GM12873 (cell line): ENCODE measurements at regions not wholly inside any gene's neighbourhood (a gene's known extent, or its start where the extent isn't known, plus 50 kb on each side); places are given as distances from the start of the nearest gene placed in this dataset.

Experiments
- TF ChIP-seq, protein P1 (sequence below): IDR thresholded peaks from 2 replicates; pipeline ENCODE4 v1.5.1; 2012; ENCODE audit warnings: low read depth, mild to moderate bottlenecking, moderate library complexity, low read length, control low read depth; ENCODE audit not compliant: insufficient read depth; ENCODE audit errors: missing control alignments

DNA sequence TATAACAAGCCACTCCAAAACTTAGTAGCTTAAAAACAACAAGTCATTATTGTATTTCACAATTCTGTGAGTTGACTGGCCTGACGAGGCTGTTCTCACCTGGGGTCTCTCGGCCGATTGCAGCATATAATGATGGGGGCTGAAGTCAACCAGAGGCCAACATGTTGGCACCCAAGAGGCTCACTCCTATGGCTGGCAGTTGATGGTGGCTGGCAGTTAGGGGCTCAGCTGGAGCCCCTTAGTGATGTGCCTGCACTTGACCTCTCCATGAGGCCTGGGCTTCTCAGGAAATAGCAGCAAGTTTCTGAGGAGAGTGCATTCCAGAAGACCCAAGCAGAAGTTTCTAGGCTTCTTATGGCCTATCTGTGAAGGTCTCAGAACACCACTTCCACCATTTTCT, 459.4 kb downstream of the NPHP4 start:
- TF ChIP-seq, protein P1, sequence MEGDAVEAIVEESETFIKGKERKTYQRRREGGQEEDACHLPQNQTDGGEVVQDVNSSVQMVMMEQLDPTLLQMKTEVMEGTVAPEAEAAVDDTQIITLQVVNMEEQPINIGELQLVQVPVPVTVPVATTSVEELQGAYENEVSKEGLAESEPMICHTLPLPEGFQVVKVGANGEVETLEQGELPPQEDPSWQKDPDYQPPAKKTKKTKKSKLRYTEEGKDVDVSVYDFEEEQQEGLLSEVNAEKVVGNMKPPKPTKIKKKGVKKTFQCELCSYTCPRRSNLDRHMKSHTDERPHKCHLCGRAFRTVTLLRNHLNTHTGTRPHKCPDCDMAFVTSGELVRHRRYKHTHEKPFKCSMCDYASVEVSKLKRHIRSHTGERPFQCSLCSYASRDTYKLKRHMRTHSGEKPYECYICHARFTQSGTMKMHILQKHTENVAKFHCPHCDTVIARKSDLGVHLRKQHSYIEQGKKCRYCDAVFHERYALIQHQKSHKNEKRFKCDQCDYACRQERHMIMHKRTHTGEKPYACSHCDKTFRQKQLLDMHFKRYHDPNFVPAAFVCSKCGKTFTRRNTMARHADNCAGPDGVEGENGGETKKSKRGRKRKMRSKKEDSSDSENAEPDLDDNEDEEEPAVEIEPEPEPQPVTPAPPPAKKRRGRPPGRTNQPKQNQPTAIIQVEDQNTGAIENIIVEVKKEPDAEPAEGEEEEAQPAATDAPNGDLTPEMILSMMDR: no peak

DNA sequence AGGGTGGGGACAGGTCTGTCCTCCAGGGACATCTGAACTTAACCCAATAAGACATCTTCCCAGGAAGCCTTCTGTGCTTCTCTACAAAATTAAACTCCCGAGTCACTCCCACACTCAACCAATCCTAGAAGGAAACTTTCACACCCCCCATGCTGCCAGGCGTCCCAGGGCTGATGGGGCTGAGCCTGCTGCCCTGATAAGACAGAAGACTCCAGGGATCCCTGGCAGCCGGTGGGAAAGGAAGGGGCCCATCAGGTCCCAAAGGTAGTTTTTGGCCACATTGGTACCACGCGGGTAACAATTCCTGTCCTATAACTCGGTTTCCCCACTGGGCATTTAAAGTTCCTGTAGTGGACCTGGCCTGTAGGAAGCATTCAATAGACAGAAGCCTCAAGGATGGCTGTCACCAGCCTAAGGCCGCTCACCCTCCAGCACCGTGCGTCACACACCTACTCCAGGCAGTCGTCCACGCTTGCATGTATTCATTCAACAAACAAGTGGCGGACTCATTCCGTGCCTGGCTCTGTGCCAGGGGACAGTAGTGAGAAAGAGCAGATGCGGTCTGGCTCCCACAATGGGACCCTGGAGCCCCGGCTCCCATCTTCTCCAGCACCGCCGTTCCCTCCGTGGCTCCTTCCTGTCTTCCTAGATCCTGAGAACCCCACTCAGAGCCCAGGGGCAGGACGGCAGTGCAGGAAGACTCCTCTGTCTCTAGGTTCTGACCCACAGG, 465.2 kb downstream of the NPHP4 start:
- TF ChIP-seq, protein P1: no peak

DNA sequence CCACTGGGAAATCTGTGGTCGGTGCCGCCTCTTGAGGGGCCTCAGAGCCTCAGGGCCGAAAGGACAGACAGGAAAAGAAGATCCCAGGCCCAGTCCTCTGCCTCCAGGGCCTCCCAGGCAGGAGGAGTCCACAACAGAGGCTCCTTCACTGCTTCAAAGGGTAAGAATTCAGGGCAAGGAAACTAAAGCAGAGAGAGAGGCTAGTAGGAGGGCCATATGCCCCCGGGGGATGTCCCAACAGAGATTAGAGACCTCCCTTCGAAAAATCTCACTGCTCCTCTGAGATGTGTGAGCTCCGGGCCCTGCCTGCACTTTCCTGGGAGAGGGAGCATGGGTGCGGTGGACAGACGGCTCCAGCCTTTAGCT, 465.9 kb downstream of the NPHP4 start:
- TF ChIP-seq, protein P1: no peak

DNA sequence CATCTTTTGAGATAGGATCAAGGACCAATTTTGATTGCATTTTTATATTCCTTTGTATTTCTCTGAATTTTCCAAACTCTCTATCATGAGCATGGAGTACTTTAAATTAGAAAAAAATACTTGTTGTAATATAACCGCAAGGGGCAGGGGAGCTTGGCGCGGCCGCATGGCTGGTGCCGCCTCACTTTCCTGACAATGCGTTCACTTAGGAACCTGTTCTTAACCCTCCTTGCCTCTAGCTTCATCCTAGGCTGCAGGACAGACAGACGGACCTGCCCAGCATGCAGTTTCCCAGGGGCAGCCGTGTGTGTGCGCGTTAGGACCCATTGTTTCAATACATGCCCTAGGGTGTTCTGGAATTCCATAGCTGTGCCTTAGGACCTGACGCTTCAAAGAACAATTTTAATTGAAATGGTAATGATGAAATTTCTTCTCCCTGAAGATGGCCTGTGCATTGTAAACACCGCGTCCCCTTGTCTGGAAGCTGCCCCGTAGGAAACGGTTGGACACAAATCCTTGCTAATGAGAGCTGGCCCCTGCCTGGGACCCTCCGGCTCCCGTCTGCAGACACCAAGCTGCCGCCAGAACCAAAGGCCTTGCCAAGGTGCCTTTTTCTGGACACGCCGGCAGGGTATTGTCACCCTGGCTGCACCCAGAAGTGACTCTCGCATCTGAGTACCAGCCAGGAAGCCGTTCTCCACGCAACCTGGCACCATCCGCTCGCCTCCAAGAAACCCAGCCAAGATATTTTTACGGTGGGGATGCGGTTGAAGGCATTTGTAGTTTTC, 466.4 kb downstream of the NPHP4 start:
- TF ChIP-seq, protein P1: no peak

DNA sequence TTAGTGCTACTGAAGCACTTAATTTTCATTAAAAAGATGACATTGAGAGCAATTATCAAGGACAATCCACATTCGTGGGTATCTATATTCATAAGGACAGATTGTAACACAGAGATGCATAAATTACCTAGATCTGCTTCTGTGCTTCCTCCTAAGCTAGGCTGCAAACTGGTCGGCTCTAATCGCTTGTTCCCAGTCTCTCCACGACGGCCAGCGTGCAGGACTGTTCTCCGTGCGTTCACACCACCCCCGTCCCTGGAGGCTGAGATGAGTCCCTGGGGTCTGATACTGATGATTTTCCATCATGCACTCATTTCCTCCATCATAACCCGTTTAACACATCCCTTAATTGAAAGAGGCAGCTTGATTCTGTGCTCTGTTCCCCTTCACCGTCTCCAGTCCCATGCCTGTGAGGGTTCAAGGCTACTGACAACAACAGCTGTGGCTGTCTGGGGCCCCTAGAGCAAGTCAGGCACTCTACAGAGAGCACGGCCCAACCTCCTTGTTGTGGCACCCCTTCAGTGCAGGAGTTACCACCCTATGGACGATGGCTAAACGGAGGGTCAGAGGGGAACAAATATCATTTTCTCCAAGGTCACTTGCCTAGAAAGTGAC, 469.6 kb downstream of the NPHP4 start:
- TF ChIP-seq, protein P1: no peak

DNA sequence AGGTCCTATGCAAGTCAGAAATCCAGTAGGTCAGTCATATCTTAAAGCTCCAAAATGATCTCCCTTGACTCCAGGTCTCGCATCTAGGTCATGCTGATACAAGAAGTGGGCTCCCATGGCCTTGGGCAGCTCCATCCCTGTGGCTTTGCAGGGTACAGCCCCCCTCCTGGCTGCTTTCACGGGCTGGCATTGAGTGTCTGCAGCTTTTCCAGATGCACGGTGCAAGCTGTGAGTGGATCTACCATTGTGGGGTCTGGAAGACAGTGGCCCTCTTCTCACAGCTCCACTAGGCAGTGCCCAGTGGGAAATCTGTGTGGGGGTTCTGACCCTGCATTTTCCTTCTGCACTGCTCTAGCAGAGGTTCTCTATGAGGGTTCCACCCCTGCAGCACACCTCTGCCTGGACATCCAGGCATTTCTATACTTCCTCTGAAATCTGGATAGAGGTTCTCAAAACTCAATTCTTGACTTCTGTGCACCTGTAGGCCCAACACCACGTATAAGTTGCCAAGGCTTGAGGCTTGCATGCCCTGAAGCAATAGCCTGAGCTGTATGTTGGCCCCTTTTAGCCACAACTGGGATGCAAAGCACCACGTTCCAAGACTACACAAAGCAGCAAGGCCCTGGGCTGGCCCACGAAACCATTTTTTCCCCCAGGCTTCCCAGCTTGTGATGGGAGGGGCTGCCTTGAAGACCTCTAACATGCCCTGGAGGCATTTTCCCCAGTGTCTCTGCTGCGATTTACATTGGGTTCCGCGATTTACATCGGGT, 472.7 kb downstream of the NPHP4 start:
- TF ChIP-seq, protein P1: no peak

DNA sequence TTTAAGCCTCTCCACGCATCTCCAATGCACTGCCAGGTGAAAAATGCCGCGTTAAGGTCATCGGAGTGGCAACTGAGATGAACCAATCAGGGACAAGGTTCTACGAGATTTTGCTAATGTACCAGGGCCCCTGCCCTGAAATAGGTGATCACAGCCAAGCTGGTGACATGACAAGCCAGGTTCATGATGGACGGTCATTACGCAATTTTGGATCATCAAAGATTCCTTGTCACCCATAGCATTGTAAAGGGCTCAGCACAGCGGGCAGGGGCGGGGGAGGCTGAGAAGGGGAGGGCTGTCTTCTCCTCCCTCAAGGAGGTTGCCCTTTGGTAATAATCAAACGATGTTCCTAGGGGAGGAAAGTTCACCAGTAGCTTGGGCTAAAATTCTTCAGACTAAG, 475.5 kb downstream of the NPHP4 start:
- TF ChIP-seq, protein P1: no peak
